ENCODE measurements at regions not wholly inside any gene's neighbourhood (a gene's known extent, or its start where the extent isn't known, plus 50 kb on each side); places are given as distances from the start of the nearest gene placed in this dataset.

DNA sequence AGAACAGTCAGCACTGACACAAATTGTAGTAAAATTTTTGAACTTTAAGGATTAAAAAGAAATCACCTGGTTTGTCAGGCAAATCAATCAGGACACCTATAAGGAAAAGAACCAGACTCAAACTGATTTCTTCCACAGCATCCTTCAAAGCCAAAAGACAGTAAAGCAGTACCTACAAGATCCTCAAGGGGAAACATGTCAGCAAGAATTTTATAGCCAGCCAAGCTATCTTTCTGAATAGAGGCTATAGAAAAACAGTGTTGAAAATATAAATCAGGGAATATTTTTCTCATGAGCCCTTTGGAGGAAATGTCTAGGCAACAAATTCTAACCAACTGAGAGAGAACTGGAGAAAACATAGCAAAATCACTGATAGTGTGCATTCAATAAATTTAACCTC is 301.4 kb upstream of the UBE2E2 start:
- no TSS peak for BruUV-seq (replicated peaks)
- no peaks in the 10 kb centered on the region for H3K79me2 ChIP-seq (ENCODE audit: low read length)
- no peak overlapping the region for H3K4me2 ChIP-seq (ENCODE audit: low read length)
- intact Hi-C loops (cut with micrococcal nuclease), result no loop called here
- no peaks in the 10 kb centered on the region for H3K36me3 ChIP-seq (ENCODE audit: low read depth, low read length)
- H4K20me1 ChIP-seq (ENCODE audit: low read length), result no peaks in the 10 kb centered on the region
- H3K4me3 ChIP-seq (ENCODE audit: low read length), result no peak overlapping the region
- no peaks in the 10 kb centered on the region for H3K27me3 ChIP-seq (ENCODE audit: low read length)
- H3K9me3 ChIP-seq (ENCODE audit: low read length), result peaks cover 9% of the 10 kb centered on the region; the same call in 1 of the 2 replicates
- POLR2A ChIA-PET (ENCODE audit: unreplicated experiment), result no interaction called here
- CTCF ChIA-PET, result no interaction called here
- H2AFZ ChIP-seq (ENCODE audit: low read length), result no peak overlapping the region
- H3F3A ChIP-seq (ENCODE audit: low read length, unreplicated experiment), result no peaks in the 10 kb centered on the region
- H3K4me1 ChIP-seq (ENCODE audit: insufficient read depth, low read length), result no peaks in the 10 kb centered on the region
- no peaks in the 10 kb centered on the region for H3K9me2 ChIP-seq (replicated peaks; ENCODE audit: low read length)
- ATAC-seq, result no peak
- TF ChIP-seq EZH2 (IDR thresholded peaks at IDR 0.05; ENCODE audit: low read length, unreplicated experiment) (no peak), EZH2phosphoT487 (IDR thresholded peaks at IDR 0.05; ENCODE audit: borderline replicate concordance, low read length) (no peak)
- TF ChIP-seq, protein P1, sequence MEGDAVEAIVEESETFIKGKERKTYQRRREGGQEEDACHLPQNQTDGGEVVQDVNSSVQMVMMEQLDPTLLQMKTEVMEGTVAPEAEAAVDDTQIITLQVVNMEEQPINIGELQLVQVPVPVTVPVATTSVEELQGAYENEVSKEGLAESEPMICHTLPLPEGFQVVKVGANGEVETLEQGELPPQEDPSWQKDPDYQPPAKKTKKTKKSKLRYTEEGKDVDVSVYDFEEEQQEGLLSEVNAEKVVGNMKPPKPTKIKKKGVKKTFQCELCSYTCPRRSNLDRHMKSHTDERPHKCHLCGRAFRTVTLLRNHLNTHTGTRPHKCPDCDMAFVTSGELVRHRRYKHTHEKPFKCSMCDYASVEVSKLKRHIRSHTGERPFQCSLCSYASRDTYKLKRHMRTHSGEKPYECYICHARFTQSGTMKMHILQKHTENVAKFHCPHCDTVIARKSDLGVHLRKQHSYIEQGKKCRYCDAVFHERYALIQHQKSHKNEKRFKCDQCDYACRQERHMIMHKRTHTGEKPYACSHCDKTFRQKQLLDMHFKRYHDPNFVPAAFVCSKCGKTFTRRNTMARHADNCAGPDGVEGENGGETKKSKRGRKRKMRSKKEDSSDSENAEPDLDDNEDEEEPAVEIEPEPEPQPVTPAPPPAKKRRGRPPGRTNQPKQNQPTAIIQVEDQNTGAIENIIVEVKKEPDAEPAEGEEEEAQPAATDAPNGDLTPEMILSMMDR (conservative IDR thresholded peaks at IDR 0.05; ENCODE audit: low read depth, low read length), result peak; percentile 24; the same call in 1 of the 2 replicates
- DNase-seq, result no peak
- H3K27ac ChIP-seq (ENCODE audit: low read length), result no peak overlapping the region
- H3K9ac ChIP-seq (ENCODE audit: low read length), result no peak overlapping the region

DNA sequence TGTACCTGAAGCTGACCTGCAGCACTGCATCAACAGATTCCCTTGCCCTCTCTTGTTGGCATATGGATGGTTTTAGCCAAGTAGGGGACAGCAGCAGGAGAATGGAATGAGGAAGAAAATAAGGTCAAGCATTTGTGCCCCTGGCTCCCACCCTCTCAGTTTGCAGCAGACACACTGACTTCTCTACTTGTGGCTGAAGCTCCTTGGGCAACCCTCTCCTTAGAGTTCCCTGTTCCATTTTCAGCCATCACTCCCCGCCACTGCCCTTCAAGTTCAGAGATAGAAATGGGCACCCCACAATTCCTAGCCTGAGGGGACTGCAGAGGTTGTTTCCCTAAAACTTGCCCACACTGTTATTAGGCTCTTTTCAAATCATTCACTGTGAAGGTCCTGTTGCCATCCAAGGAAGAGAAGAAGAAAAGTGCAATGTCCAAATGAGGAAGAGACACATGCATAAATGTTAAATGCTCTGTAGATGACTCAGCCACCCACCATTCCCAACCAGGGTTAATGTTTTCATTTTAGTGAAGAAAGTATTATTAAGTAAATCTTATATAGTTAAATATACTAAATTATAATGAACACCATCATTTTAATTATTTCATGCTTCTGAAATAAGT is 295.9 kb upstream of the UBE2E2 start:
- Histone ChIP-seq H3K9ac (ENCODE audit: low read length) (no peak overlapping the region), H2AFZ (ENCODE audit: low read length) (no peak overlapping the region), H3K4me1 (ENCODE audit: insufficient read depth, low read length) (no peaks in the 10 kb centered on the region), H3K9me2 (replicated peaks; ENCODE audit: low read length) (no peaks in the 10 kb centered on the region), H3K36me3 (ENCODE audit: low read depth, low read length) (no peaks in the 10 kb centered on the region), H3K9me3 (ENCODE audit: low read length) (no peaks in the 10 kb centered on the region), H3K27ac (ENCODE audit: low read length) (no peak overlapping the region), H4K20me1 (ENCODE audit: low read length) (no peaks in the 10 kb centered on the region), H3K4me3 (ENCODE audit: low read length) (no peak overlapping the region), H3K27me3 (ENCODE audit: low read length) (no peaks in the 10 kb centered on the region), H3F3A (ENCODE audit: low read length, unreplicated experiment) (no peaks in the 10 kb centered on the region), H3K4me2 (ENCODE audit: low read length) (no peak overlapping the region), H3K79me2 (ENCODE audit: low read length) (no peaks in the 10 kb centered on the region)
- TF ChIP-seq EZH2 (IDR thresholded peaks at IDR 0.05; ENCODE audit: low read length, unreplicated experiment) (no peak), EZH2phosphoT487 (IDR thresholded peaks at IDR 0.05; ENCODE audit: borderline replicate concordance, low read length) (no peak)
- TF ChIP-seq, protein P1 (conservative IDR thresholded peaks at IDR 0.05; ENCODE audit: low read depth, low read length), result no peak
- ChIA-PET POLR2A (ENCODE audit: unreplicated experiment) (no interaction called here), CTCF (no interaction called here)
- intact Hi-C loops (cut with micrococcal nuclease), result no loop called here
- DNase-seq (no peak), ATAC-seq (no peak)
- BruUV-seq (replicated peaks), result no TSS peak

DNA sequence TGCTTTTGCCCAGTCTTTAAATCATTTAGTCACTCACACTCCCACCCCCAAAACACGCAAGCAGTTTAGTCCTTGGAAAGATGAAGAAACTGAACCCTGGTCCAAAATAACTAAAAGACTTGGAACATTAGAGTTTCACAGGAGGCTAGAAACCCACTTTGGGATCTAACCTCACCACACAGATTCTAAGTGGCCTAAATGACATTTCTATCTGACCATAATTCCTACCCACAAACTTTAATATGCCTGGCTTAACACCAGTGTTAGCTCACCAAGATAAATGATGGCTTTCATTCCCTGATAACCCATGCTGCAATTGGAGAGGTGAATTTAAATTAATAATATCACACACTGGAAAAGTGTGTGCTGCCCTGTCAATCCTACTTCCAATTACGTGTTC is 295.3 kb upstream of the UBE2E2 start:
- Histone ChIP-seq H3F3A (ENCODE audit: low read length, unreplicated experiment) (no peaks in the 10 kb centered on the region), H2AFZ (ENCODE audit: low read length) (no peak overlapping the region), H4K20me1 (ENCODE audit: low read length) (no peaks in the 10 kb centered on the region), H3K27ac (ENCODE audit: low read length) (no peak overlapping the region), H3K9ac (ENCODE audit: low read length) (no peak overlapping the region), H3K27me3 (ENCODE audit: low read length) (no peaks in the 10 kb centered on the region), H3K9me2 (replicated peaks; ENCODE audit: low read length) (no peaks in the 10 kb centered on the region), H3K9me3 (ENCODE audit: low read length) (no peaks in the 10 kb centered on the region), H3K36me3 (ENCODE audit: low read depth, low read length) (no peaks in the 10 kb centered on the region), H3K4me1 (ENCODE audit: insufficient read depth, low read length) (no peaks in the 10 kb centered on the region), H3K79me2 (ENCODE audit: low read length) (no peaks in the 10 kb centered on the region), H3K4me3 (ENCODE audit: low read length) (no peak overlapping the region), H3K4me2 (ENCODE audit: low read length) (no peak overlapping the region)
- POLR2A ChIA-PET (ENCODE audit: unreplicated experiment), result no interaction called here
- TF ChIP-seq EZH2phosphoT487 (IDR thresholded peaks at IDR 0.05; ENCODE audit: borderline replicate concordance, low read length) (no peak), EZH2 (IDR thresholded peaks at IDR 0.05; ENCODE audit: low read length, unreplicated experiment) (no peak)
- TF ChIP-seq, protein P1 (conservative IDR thresholded peaks at IDR 0.05; ENCODE audit: low read depth, low read length), result no peak
- no peak for DNase-seq
- no peak for ATAC-seq
- BruUV-seq (replicated peaks), result no TSS peak
- CTCF ChIA-PET, result no interaction called here
- intact Hi-C loops (cut with micrococcal nuclease), result no loop called here
